ENCODE measurements at regions not wholly inside any gene's neighbourhood (a gene's known extent, or its start where the extent isn't known, plus 50 kb on each side); places are given as distances from the start of the nearest gene placed in this dataset.
A peak's percentile ranks its signal among the peaks of the same experiment; 100 is the strongest.

DNA sequence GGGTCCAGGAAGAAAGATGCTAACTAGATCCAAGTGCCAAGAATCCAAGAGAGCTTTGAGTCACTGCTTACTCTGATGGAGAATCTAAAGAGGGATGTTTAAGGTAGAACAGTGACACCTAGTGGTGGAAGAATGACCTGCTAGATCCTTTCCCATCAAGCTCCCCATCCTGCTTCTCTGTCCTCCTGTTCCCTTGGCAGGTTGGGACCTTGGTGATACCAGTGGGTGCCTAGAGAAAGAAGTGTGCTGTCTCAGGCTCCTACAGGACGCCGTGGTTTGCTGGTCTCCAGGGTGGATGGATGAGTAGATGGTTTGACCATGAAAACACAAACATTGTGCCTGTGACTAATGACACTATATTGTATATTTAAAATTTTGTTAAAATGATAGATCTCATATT is 383.7 kb downstream of the TMEM135 start:
- TF ChIP-seq EP300 (conservative IDR thresholded peaks at IDR 0.05; ENCODE audit: poor library complexity, severe bottlenecking) (no peak), CTCF (IDR thresholded peaks at IDR 0.05; ENCODE audit: poor library complexity, severe bottlenecking) (peak; percentile 58), POLR2AphosphoS5 (IDR thresholded peaks at IDR 0.05) (no peak), EZH2 (IDR thresholded peaks at IDR 0.05; ENCODE audit: borderline replicate concordance, insufficient read depth, low read length, poor library complexity, severe bottlenecking) (no peak), RAD21 (conservative IDR thresholded peaks at IDR 0.05) (peak; percentile 40), SMC3 (conservative IDR thresholded peaks at IDR 0.05; ENCODE audit: poor library complexity) (peak; percentile 48)

Measured in neural cell (in vitro differentiated cells).